ENCODE measurements at regions not wholly inside any gene's neighbourhood (a gene's known extent, or its start where the extent isn't known, plus 50 kb on each side); places are given as distances from the start of the nearest gene placed in this dataset.
"Not testable (repeated sequence)": the region's sequence is repeated elsewhere in the genome, so short reads cannot be mapped to it uniquely, and the experiment has no call there.

DNA sequence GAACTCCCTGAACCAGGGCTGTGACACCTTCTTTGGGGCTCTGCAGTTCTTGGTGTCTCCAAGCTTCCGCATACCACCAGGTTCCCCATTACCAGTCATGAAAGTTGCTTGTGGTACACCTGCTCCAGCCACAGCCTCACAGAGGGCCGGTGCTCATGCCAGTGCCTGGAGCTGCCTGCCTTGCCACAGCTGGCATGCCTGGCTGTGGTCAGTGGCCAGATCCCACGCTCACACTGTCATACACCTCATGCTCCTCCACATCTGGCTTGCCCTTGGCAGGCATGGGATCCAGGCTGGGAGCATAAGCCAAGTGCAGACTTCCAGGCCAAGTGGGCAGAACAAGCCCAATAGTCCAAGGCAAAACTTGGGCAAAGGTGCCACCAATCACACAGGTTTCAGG is 1054.9 kb downstream of the SLITRK5 start:
- no peak for DNase-seq

DNA sequence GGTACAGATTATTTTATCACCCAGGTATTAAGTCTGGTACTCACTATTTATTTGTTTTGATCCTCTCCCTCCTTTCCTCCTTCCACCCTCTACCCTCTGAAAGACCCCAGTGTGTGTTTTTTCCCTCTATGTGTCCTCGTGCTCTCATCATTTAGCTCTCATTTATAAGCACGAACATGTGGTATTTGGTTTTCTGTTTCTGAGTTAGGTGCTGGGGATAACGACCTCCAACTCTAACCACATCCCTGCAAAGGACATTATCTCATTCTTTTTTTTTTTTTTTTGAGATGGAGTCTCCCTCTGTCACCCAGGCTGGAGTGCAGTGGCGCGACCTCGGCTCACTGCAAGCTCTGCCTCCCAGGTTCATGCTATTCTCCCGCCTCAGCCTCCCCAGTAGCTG is 1056.1 kb downstream of the SLITRK5 start:
- not testable (repeated sequence) for DNase-seq

DNA sequence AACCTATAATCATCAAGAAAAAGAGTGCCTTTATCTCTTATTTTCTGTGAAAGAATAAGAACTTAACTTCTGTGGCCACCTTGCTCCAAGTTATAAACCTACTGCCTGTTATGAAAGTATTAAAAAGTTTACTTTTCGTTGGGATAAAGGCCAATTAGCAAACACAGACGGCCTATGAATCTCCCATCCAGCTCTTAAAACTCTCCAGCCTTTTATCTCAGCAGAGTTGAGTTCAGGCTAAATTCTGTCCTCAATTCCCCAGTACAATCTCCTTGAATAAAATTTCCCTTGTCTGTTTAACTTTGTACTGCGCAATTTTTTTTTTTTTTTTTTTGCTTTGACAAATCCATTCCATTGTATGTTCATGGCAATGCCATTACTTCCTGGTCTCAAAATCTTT is 1058.4 kb downstream of the SLITRK5 start:
- no peak for DNase-seq

DNA sequence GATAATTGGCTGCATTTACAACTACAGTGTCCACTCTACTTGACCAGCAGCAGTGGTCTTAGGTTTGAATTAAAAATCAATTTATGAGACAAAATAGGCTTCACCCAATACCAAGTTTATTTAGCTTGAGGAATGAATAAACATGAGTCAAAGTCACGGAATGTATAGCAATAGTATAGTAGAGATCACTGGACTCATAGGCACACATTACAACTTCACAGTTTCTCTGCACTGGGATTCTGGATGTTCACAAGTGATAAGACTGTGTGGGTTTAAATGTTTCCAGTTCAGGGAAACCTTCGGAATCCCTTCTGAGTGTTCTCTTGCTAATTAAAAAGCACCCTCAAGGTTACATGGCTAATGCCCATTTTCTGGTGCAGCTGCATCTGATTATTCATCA is 1064.9 kb downstream of the SLITRK5 start:
- DNase-seq, result no peak

DNA sequence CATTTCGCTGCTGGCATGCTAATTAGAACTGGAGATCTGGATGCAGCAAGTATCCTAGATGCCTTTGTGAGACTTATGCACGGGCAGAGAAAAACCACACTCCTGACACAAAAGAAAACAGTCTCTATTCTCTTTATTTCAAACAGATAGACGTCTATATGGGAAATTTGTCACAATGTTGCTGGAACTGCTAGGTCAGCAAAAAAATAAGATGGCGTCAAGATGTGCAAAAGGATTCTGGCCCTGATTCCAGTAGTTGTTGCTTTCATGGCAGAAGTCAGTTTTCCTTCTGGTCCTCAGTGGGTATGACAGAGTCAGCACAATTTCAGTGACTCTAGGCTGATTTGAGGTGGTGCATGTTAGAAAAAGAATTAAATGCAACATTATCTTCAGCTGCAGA is 1068.0 kb downstream of the SLITRK5 start:
- no peak for DNase-seq

DNA sequence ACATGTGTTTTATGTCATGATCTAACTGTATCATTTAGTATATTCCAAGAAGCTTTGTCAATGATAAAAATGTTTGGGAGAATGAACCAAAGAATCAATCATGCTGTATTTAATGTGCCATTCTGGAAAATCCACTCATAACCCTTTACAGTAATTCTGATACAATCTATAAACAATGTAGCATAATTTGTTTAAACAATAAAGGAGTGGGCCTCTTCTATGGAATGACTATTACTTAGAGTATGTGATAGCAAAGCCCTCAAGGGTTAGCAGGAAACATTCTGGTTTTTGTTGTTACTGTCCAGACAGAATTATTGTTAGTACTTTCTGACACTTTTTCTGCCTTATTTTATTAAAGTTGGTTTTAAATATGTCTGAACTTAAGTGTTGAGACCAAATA is 1073.1 kb downstream of the SLITRK5 start:
- no peak for DNase-seq

- no peak for DNase-seq
These were observed 1073.8 kb downstream of the SLITRK5 start for GRCh38 chr13:88745011-88745410.

DNA sequence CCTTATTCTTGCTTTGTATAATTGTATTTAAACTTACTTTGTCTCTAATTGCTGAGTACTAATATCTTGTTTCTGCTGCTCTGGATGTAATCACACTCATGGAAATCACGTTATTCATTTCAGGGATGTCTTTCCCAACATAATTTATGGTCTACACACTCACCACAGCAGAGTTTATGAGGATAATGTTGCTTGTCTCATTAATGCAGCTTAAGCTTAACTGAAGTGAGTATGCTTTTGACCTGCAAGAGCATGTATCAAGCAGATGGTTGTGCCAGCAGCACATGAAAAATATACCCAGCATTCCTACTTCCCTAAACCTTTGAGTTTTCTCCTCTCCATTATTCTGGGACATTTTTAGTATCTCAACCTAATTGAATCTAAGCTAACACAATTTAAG is 1080.9 kb downstream of the SLITRK5 start:
- DNase-seq, result no peak

- no peak for DNase-seq
These were observed 1083.0 kb downstream of the SLITRK5 start for GRCh38 chr13:88754141-88754540.

DNA sequence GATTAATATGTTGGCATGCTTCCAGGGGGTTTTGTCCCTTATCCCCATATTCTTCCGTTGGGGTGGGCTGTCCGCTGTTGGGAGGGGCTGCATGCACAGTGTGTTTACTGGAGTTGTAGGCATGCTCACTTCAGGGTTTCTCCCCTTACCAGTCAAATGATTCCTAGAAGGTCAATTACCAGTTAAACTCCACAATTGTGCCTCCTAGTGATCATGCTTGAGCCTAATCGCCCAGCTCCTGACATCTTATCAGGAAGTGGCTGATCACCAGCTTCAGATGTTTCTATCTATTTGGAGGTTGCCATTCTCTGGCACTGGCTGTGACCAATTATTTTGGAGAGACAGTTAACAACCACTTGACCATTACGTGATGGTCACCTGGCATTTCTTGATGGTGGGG is 1090.0 kb downstream of the SLITRK5 start:
- no peak for DNase-seq

DNA sequence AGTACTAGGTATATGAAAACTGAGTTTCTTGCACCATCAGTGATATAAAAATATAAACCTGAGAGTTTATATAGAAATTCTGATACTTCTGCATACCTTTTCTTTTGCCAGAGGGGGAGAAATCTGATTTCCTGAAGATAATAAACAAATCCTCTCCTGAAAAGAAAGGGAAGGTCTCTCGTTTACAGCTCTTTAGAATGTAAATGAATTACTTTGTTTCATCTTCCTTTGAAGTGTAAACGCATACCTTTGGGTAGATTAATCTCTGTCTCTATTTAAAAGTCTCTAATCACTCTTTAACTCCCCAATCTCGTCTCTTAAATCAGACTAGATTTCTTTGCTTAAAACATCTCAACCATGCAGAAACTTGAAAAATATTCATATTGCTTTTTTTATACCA is 1092.9 kb downstream of the SLITRK5 start:
- DNase-seq, result no peak

GRCh38 chr13:88800505-88800904 is 1129.3 kb downstream of the SLITRK5 start:
- DNase-seq, result no peak

DNA sequence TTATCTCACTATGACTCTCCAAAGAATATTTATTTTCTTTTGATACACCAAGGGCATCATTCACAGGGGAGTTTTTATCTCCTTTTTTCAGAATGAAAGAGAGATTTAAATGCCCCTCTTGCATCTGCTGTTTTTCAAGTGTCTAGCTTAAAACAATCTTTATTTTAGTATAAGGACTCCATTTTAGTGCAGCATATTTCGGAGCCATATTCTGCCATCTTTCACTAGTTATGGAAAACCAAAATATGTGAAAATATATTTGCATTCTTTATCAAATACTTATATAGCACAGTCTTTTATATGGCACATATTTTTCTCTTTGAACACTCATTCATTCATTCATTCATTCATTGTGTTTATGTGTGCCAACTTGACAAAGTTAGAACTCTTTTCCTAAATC is 1130.2 kb downstream of the SLITRK5 start:
- DNase-seq, result no peak

DNA sequence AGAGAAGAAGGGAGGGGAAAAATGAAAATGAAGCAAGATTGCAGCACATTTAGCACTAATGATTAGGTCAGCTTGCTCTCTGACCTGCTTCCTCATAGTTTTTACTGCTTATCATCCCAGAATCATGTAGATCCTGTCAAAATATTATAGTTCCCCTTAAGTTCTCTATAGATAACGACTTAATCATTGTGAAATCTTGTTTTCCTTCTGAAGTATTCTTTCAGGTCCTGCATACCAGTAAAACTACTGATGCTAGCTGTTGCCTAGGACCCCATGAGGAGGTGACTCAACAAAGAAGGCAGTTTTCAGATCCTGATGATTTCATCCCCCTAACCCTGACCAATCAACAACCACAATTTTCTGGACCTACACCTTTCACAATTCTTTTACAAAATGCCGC is 1131.7 kb downstream of the SLITRK5 start:
- DNase-seq, result no peak

- DNase-seq, result no peak
These were observed 1135.3 kb downstream of the SLITRK5 start for GRCh38 chr13:88806438-88806837.

GRCh38 chr13:88817560-88817959 is 1146.4 kb downstream of the SLITRK5 start:
- no peak for DNase-seq

- DNase-seq, result no peak
These were observed 1151.9 kb downstream of the SLITRK5 start for GRCh38 chr13:88823114-88823513.

GRCh38 chr13:88824218-88824617 is 1153.0 kb downstream of the SLITRK5 start:
- DNase-seq, result no peak

- no peak for DNase-seq
These were observed 1168.9 kb downstream of the SLITRK5 start for GRCh38 chr13:88840085-88840484.

DNA sequence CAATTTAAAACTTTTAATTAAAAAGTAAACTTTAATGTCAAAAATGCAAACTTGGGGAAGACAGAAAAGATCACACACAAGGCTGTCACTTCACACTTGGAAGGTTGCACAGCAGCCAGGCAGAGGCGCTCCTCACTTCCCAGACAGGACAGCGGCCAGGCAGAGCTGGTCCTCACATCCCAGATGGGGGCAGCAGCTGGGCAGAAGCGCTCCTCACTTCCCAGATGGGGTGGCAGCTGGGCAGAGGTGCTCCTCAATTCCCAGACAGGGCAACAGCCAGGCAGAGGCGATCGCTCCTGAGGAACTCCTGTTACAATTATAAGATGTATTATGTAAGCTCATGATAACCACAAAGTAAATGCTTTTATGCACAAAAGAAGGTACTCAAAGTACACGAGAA is 1181.1 kb downstream of the SLITRK5 start:
- DNase-seq, result not testable (repeated sequence)

DNA sequence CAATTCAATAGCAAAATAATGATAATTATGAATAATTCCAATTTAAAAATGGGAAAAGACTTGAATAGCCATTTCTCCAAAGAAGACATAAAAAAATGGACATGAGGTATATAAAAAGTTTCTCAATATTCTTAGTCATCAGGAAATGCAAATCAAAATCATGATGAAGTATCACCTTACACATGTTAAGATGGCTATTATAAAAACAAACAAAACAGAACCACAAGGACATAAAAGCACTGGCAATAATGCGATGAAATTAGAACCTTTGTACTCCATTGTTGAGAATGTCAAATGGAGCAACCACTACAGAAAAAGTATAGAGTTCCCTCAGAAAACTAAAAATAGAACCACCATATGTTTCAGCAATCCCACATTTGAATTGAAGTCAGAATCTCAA is 1186.1 kb downstream of the SLITRK5 start:
- DNase-seq, result no peak

GRCh38 chr13:88862095-88862620 is 1191.0 kb downstream of the SLITRK5 start:
- no peak for DNase-seq

GRCh38 chr13:88863116-88863515 is 1191.9 kb downstream of the SLITRK5 start:
- no peak for DNase-seq

DNA sequence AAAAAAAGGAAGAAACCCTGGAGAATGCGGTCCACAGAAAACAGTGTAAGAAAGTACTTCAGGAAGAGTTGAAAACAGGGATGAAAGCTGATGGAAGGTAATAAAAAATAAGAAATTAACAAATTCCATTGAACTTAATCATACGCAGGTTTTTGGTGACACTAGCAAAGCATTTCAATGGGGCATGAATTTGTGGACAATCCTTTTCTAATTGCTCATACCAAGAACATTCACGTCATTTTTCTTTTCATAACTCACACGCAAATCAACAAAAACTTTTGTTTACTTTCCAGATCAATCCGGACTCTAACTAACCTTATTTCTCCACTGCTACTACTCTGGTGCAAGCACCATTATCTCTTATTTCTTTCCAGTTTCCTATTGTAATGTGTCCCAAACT is 1195.0 kb downstream of the SLITRK5 start:
- DNase-seq, result no peak

DNA sequence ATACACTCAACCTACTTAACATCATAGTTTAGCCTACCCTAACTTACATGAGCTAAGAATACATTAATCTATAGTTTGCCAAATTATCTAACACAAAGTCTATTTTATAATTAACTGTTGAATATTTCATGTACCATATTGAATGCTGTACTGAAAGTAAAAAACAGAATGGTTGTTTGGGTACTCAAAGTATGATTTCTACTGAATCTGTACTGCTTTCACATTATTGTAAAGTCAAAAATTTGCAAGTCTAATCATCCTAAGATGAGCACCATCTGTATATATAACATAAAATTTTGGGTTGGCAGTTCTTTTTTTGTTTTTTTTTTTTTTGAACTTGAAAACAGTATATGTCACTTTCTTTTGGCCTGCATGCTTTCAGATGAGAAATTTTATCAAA is 1212.6 kb downstream of the SLITRK5 start:
- no peak for DNase-seq
